NOMO-1 treated with dmso at 0.1 percent for 144 hours (cell line): ENCODE measurements at regions not wholly inside any gene's neighbourhood (a gene's known extent, or its start where the extent isn't known, plus 50 kb on each side); places are given as distances from the start of the nearest gene placed in this dataset.
A peak's percentile ranks its signal among the peaks of the same experiment; 100 is the strongest.

Experiments used
- DNase-seq: peaks from one replicate; lab custom pipeline; 2025; ENCODE audit not compliant: unreplicated experiment; lab: John Stamatoyannopoulos, UW

DNA sequence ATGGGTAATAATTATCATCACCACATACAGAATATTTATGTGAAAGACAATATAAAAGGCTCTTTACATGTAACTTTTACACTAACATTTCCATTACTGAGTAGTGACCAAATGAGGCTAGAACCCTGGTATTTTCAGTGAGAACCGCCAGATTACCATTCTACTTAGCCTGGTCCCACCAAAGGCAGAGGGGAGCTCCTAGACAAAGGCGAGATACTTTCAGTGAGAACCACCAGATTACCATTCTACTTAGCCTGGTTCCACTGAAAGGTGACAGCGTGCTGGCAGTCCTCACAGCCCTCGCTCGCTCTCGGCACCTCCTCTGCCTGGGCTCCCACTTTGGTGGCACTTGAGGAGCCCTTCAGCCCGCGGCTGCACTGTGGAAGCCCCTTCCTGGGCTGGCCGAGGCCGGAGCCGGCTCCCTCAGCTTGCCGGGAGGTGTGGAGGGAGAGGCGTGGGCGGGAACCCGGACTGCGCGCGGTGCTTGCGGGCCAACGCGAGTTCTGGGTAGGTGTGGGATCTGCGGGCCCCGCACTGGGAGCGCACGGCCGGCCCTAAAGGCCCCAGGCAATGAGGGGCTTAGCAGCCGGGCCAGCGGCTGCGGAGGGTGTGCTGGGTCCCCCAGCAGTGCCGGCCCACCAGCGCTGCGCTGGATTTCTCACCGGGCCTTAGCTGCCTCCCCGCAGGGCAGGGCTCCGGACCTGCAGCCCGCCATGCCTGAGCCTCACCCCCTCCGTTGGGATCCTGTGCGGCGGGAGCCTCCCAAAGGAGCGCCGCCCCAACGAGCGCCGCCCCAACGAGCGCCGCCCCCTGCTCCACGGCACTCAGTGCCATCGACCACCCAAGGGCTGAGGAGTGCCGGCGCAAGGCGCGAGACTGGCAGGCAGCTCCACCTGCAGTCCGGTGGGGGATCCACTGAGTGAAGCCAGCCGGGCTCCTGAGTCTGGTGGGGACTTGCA, 1276.1 kb downstream of the PCDH7 start:
- DNase-seq: no peak

DNA sequence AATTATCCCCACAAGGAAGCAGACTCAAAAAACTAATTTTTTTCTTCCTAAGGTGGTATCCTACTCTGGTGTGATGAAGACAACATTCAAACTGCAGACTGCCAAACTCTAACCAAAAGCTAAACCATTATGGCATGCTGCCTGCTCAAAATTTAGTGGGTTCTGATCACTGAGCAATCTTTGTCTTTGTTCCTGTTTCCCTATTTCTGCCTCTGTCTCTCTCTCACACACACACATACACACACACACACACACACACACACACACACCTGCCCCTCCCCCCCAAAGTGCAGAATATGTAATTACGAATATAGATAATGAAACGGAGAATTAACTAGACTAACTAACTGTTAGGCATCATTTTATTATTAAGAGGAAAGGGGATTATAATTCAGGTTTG, 1278.6 kb downstream of the PCDH7 start:
- no peak for DNase-seq

DNA sequence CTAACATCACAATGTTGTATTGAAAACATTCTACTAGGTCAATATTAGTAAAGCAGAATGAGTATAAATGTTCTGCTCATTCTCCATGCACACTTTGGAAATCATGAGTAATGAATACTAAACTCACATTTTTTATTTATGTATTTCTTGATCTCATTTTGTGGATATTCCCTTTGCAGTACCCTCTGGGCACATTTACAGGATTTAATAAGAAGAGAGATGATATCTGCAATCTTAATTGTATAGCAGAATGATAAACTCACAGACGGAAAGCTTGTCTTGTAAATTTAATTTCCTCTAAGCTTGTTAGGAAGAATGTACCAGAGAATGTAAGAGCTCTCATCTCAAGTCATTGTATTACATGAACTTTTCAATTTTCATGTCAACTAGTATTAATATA, 1279.7 kb downstream of the PCDH7 start:
- no peak for DNase-seq

DNA sequence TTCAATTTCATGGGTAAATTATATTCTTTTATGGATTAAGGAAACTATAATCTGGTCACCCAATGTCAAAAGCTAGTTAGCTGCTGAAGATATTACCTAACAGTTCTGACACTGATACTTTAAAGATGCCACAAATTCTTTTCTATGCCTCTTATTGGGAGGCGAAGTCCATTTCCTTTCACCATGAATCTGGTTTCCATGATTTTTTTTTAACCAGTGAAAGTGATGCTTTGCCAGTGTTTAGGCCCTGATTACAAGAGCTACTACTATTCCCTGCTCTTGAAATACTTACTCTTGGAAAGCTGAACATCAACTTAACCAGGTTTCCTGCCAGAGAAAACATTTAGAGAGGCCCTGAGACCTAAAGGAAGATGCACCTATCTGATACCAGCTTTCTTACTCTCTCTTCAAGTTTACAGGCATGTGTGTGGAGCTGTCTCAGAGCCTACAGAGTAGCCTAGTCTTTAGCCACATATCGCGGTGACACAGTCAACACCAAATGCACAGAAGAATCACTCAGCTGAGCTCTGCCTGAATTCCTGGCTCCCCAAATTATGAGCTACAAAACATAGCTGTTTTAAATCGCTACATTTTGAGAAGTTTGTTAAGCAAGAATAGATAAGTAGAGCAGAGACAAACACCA, 1280.8 kb downstream of the PCDH7 start:
- no peak for DNase-seq

DNA sequence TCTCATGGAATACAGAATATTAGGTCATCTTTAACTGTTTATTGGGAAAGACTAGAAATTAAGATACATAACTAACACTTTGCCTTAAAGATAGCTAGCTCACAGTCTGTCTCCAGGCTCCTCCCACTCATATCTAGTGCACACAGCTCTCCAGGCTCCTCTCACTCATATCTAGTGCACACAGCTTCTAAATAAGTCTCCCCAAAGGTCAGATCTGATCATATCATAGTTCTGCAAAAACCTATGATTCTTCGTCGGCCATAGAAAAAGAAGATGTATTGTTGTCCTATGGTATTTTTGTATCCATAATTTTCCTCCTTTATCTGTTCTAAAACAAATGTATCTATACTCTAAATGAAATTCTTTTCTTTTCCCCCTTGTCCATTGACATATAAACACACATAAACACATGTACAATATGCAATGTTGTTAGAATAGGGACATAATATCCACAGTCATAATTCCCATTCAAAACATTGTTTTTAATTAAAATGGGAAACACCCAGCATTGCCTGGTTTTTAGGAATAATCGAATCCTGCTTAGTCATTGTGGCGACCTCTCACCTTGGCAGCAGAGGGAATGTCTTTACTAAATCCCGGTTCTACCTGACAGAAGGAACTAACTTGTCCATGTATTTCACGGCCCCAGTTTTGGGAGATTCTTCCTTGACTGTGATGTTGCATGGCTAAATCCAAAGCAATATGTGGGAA, 1282.0 kb downstream of the PCDH7 start:
- no peak for DNase-seq

DNA sequence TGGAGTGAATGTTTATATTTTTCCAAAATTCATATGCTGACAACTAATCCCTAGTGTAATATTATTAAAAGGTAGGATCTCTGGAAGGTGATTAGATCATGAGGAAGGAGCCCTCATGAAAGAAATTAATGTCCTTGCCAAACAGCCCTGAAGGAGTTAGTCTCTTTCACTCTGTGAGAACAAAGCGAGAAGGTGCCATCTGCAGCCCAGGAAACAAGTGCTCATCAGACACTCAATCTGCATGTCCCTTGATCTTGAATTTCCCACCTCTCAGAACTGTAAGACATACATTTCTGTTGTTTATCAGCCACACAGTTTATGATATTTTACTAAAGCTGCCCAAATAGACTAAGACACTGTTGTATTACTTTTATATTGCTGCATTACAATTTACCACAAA, 1283.4 kb downstream of the PCDH7 start:
- no peak for DNase-seq

DNA sequence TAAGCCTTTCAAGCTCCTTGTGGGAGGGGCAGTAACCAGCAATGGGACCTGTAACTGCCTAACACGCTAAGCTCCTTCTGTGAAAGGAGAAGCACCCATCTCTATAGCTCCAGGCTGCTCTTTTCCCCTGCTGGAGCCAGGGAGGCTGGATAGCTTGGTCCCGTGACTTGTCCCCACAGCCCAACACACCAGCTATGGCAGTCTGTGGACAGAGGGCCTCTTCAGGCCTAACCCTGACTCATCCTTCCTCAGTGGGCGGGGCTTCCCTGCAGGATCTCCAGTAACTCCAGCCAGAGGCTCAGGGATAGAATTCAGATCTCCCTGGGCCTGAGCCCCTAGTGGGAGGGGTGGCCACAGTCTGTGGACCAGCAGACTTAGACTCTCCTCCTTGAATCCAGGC, 1290.1 kb downstream of the PCDH7 start:
- no peak for DNase-seq

DNA sequence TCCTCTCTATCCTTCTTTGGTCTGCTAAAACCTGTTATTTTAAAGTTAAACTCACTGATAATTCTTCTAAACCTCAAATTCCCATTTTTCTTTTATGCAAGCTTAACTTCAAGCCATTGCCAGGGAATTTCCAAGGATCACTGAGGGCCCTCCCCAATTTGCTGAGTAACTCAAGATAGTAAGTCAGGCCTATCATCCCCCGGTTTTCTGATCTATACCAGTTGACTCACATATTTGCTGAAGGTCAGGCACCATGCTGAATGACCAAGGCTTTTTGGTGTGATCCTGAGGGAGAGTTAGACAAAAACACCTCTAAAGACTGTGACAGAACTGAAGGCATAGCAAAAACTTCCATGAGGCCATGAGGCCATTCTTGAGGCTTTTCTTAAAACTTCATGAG, 1301.9 kb downstream of the PCDH7 start:
- no peak for DNase-seq

DNA sequence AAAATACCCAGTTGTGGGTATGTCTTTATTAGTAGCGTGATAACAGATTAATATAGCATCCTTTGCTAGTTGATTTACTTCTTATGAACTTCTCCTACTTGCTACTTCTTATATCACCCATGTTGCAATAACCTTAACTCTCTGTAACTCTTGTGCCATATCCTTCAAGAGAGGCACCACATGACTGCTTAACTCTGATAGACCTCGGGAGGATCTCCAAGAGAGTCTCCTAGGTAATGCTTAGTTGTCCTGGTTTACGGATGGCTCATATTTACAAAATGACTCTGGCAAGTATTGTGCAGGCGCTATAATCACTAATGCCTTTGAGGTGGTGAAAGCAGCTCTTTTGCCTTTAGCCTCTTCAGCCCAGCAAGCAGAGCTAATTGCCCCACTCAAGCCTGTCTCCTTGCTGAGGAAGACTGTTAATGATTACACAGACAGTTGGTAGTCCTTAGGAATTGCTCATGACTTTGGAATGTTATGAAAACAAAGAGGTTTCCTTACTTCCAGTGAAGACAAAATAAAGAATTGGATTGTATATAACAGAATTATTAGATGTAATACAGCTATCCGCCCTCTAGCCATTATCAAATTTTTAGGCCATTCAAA, 1305.8 kb downstream of the PCDH7 start:
- DNase-seq: no peak

DNA sequence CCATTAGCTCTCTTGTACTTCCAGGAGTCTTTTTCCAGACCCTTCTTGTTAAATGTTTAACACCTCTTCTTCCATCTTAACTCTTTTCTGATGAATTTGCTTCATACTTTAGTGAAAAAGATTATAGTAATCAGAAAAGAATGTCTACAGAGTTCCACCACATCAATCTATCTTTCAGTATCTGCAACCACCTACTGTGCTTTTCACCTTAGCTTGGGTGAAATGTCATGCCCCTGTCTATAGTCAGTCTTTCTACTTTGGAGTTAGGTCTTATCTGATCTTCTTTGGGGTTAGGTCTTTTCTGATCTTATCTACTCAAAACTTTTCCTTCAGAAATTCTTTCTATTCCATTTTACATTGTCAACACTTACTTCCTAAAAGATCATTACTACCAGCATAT, 1310.2 kb downstream of the PCDH7 start:
- DNase-seq: no peak

DNA sequence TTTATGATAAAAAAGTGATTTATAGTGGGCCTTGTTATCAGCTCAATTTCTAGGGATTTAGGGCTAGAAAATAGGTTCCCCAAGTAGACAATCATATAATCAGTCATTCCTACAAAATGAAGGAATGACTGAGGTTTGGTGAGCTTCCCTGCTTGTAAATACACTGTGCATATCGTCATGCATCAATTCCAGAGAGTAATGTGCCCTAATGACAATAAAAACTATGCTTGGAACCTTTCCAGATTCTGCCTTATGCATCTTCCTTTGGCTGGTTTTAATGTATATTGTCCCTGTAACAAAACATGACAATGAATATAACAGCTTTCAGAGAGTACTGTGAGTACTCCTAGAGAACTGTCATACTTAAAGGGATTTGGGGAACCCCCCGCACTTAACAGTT, 1310.9 kb downstream of the PCDH7 start:
- DNase-seq: no peak

DNA sequence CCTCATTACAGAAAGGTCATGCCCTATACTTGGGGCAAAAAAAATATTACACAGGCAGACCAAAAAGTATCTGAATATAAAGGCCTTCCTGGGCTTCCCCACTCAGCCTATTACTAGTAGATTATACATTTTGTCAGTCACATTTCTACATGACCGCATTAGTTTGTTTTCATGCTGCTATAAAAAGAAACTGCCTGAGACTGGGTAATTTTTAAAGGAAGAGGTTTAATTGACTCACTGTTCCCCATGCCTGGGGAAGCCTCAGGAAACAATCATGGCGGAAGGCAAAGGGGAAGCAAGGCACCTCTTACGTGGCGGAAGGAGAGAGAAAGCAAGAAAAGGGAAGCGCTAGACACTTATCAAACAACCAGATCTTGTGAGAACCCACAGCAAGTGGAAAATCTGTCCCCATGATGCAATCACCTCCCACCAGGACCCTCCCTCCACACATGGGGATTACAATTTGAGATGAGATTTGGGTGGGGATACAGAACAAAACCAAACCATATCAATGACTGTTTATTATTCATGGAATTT, 1312.0 kb downstream of the PCDH7 start:
- peak; percentile 29 for DNase-seq

DNA sequence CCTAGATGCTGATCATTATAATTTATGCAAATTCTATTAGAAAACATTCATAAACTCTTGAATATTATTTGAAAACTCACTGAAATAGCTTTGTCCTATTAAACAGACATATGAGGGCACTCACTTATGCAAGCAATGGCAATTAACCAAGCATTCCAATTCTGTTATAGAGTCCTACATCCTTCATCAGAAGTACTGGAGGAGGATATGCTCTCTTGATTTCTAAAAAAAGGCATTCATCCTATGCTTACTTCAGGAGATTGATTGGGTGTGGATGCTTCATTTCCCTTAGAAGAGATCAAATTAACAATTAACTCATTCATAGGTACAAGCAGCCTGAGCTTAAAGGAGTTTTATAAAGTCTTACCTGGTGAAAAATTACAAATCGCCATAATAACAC, 1317.2 kb downstream of the PCDH7 start:
- no peak for DNase-seq

DNA sequence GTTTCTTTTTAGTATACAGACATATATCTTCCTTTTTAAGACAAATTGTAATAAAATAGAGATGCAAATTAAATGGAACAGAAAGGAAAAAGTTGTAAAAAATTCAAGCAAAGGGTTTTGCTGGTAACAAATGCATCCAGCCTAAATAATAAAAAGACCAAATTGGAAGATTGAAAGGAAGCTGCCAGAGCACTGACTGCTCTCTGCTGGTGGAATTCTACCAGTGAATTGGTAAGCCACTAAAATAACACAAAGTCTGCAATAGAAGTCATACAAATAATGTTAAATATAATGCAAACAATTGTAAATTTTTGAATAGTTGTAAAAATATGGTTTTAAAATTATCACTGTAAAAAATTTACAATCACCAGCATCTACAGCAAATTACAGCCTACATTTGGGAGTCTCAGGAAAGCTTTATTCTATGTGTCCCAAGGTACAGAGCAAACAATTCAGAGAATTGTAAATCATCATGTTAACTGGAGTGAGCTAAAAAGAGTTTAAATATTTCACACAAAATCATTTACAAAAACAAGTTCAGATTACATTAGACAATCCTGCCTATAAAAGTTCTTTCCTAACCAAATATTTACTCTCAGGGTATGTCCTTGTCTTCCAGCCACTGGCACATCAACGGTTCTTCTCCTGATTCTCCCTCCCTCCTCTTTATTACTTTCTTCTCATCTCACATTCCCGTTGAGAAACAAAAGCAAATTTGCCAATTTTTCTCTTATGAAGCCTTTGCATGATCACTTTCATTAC, 1322.5 kb downstream of the PCDH7 start:
- DNase-seq: no peak

DNA sequence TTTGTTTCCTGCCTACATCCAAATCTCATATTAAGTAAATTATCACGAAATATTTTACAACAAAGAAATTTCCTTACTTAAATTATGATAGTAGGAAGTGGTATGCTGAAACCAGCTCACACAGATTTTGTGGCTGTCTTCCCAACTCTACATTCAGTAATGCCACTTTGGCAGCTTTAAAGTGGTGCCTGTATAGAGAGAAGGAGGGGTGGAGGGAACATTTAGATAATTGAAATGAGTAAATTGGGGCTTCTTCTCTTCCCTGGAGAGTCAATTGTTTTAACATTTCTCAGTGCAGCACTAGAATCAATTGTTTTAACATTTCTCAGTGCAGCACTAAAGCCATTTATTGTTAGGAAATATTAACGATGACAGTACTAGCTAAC, 1323.1 kb downstream of the PCDH7 start:
- DNase-seq: no peak

DNA sequence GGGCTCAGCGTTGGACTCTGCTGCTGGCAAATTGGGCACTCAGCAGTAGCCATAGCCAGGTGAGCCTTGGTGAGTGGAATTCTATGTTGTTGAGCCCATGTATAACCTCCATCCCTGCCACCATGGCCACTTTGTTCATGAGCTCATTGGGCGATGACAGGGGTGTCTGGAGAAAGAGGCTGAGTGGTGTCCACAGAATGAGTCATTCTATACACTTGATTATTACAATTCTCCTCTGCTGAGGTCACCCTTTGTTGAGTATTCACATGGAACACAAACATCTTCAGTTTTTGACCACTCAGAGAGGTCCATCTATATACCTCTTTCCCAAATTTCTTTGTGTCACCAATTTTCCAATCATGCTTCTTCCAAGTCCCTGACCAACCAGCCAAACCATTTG, 1341.7 kb downstream of the PCDH7 start:
- DNase-seq: no peak

DNA sequence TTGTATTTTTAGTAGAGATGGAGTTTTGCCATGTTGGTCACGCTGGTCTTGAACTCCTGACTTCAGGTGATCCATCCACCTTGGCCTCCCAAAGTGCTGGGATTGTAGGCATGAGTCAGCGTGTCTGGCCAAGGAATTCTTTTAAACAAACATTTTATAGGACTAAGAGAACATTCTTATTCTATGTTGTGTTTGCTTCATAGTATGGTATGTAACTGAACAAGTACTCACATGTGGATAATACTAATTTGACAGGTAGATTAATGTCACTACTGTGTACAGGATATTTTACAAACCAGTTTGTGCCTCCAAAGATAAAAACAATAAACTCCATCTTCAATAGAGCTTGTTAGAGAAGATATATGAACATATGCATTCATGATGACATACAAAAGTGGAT, 1353.4 kb downstream of the PCDH7 start:
- no peak for DNase-seq

DNA sequence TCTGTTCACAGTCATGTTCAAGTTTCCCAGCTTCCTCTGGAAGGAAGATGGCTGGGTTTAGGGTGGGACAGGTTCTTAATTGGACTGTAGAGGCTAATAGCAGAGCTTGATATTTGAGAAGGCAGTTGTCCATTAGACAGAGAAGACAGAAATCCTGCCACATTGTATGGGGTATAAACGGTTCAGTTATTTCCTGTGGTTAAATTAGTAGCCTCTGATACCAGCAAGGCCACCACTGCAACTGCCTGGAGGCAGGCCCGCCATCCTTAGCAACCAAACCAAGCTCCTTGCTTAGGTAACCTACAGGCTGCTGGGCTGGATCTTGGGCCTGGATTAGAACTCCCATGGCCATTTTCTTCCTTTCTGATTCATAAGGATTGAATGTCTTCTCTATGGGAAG, 1367.0 kb downstream of the PCDH7 start:
- no peak for DNase-seq

DNA sequence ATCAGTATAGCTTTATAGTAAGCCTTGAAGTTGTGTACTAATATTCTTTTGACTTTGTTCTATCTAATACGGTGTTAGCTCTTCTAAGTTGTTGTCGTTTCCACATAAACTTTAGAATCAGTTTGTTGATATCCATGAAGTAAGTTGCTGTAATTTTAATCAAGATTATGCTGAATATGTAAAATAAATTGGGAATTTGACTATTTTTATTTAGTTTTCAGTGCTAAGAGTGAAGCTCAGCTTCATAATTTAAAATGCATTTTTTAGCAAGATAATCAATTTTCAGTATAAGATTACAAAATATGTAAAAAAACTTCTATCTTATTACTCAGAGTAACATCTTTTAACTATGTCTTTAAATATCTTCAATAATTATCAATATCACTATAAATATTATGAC, 1374.8 kb downstream of the PCDH7 start:
- DNase-seq: no peak

DNA sequence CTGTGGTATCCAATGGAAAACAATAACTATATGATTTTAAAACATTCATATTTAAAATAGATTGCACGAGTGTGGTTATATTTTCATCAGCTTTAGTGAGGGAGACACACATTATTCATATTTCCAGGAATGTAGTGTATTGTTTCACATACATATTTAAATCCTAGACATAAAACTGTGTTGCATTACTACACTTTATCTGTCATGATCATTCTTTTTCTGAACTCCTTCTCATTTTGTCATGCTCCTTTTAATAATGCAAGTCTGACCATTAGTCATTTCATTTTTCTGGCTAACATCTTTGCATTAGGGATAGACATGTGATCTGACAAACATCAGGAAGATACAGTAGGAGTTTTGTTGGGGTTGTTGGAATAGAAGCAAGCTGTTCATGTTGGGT, 1382.7 kb downstream of the PCDH7 start:
- no peak for DNase-seq

DNA sequence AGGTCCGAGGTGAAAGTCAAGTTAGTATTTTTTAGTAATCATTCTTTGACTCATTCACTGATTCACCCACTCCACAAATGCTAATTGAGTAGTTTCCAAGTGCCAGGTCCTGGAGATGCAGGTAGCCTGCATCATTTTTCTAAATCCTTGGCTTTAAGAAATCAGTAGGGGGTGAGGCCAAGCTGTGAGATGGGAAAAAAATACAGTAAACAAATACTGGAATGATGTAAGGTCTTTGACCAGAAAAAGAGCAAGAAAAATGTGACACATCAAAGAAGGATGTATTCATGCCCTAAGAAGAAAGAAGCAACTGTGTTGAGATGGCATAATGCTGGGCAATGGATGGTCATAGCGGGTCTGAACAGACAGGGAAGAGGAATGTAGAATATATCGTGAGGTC, 1386.6 kb downstream of the PCDH7 start:
- no peak for DNase-seq
